Naive thymus-derived CD4-positive, alpha-beta T cell (primary cell): ENCODE measurements at regions not wholly inside any gene's neighbourhood (a gene's known extent, or its start where the extent isn't known, plus 50 kb on each side); places are given as distances from the start of the nearest gene placed in this dataset.

Source experiments
- ATAC-seq: fragments of 150-1000 bp; cut with Tn5 transposase; 2 replicates; pipeline ENCODE4 v1.10.0; 2021; ENCODE audit warnings: mild to moderate bottlenecking, moderate library complexity
- CTCF ChIA-PET: fragments of 350-600 bp; sonication (Branson Sonifier 250); formaldehyde crosslinking; loops from one replicate; lab custom pipeline; 2021; ENCODE audit warnings: antibody characterized with exemption; lab: Charles Lee
- POLR2A ChIA-PET: fragments of 350-600 bp; sonication (Branson Sonifier 250); formaldehyde crosslinking; loops from one replicate; lab custom pipeline; 2021; ENCODE audit warnings: antibody characterized with exemption, inconsistent platforms; lab: Charles Lee
- DNase-seq, 9 donors: peaks; one replicate each; pipeline versions ENCODE4 v3.0.0 to v3.0.0-alpha.2; 2020 to 2022; ENCODE audit warnings: mixed read lengths in 1 of 9
- H3K27ac ChIP-seq: one replicate; pipeline ENCODE4 v1.7.0; 2013; ENCODE audit warnings: mild to moderate bottlenecking, low read depth, low read length, moderate library complexity
- H3K27me3 ChIP-seq, 2 donors: one replicate each; pipeline ENCODE4 v1.7.0; 2013; ENCODE audit warnings: low read length in 2 of 2, mild to moderate bottlenecking in 2 of 2, moderate library complexity in 2 of 2; ENCODE audit not compliant: control insufficient read depth in 2 of 2, insufficient read depth in 2 of 2
- H3K36me3 ChIP-seq, 3 experiments: 1 replicate in 2 of 3; 2 replicates in 1 of 3; pipeline ENCODE4 v1.7.0; 2013; ENCODE audit warnings: low read length in 3 of 3, mild to moderate bottlenecking in 3 of 3, moderate library complexity in 1 of 3; ENCODE audit not compliant: insufficient read depth in 3 of 3, control insufficient read depth in 2 of 3
- H3K4me1 ChIP-seq, 2 donors: one replicate each; pipeline ENCODE4 v1.7.0; 2013; ENCODE audit warnings: low read length in 2 of 2, mild to moderate bottlenecking in 2 of 2, moderate library complexity in 1 of 2; ENCODE audit not compliant: control insufficient read depth in 2 of 2, insufficient read depth in 2 of 2
- H3K4me3 ChIP-seq: 2 replicates; pipeline ENCODE4 v1.7.0; 2013; ENCODE audit warnings: mild to moderate bottlenecking, low read length
- H3K9me3 ChIP-seq, 3 experiments: 1 replicate in 2 of 3; 2 replicates in 1 of 3; pipeline ENCODE4 v1.7.0; 2013; ENCODE audit warnings: low read length in 3 of 3; ENCODE audit not compliant: control insufficient read depth in 2 of 3
- H3K27ac Mint-ChIP-seq, 9 donors: one replicate each; pipeline ENCODE4 v1.8.0; 2020 to 2022; ENCODE audit warnings: mixed read lengths in 9 of 9, mild to moderate bottlenecking in 8 of 9, moderate library complexity in 5 of 9, inconsistent platforms in 2 of 9
- H3K27me3 Mint-ChIP-seq, 5 donors: one replicate each; pipeline ENCODE4 v1.8.0; 2021 to 2022; ENCODE audit warnings: mixed read lengths in 5 of 5, mild to moderate bottlenecking in 1 of 5
- H3K36me3 Mint-ChIP-seq, 5 donors: one replicate each; pipeline ENCODE4 v1.8.0; 2020 to 2022; ENCODE audit warnings: mixed read lengths in 5 of 5, mild to moderate bottlenecking in 3 of 5, inconsistent platforms in 1 of 5
- H3K4me1 Mint-ChIP-seq, 7 donors: one replicate each; pipeline ENCODE4 v1.8.0; 2020 to 2022; ENCODE audit warnings: mixed read lengths in 7 of 7, mild to moderate bottlenecking in 3 of 7, inconsistent platforms in 1 of 7
- H3K4me3 Mint-ChIP-seq, 10 donors: one replicate each; pipeline ENCODE4 v1.8.0; 2020 to 2022; ENCODE audit warnings: mild to moderate bottlenecking in 10 of 10, mixed read lengths in 10 of 10, moderate library complexity in 6 of 10, inconsistent platforms in 2 of 10
- H3K9me3 Mint-ChIP-seq, 11 donors: one replicate each; pipeline ENCODE4 v1.8.0; 2020 to 2022; ENCODE audit warnings: mixed read lengths in 11 of 11, mild to moderate bottlenecking in 4 of 11, inconsistent platforms in 1 of 11, moderate library complexity in 1 of 11
- intact Hi-C, 2 donors: fragments of 100-400 bp; cut with micrococcal nuclease; formaldehyde crosslinking; loops; one replicate each; pipeline ENCODE4 v1.15.1; 2023

DNA sequence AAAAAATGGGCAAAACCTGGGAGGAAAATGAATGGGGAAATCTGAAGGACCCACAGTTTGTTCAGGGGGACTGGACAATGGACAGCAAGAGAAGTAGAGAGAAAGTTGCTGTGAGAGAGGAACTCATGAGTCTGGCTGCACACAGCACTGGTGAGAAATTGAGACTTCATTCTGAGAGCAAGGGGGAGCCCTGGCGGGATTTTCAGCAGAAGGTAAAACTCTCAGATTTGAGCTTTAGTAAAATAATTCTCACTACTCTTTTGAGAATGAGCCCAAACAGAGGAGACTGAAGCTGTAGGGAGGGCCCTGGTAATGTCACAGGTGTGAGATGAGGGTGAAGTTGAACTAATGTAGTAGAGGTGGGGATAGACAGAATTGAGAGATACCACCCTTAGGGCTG lies 438.6 kb downstream of the OMA1 start:
- Mint-ChIP-seq H3K9me3 (peaks cover 0 to 3% (median 0%) of the 10 kb centered on the region in 11 donors), H3K4me3 (no peak overlapping the region), H3K27ac (no peak overlapping the region), H3K36me3 (peaks cover 0 to 4% (median 3%) of the 10 kb centered on the region in 5 donors), H3K4me1 (peaks cover 0 to 7% (median 0%) of the 10 kb centered on the region in 7 donors), H3K27me3 (peaks cover 0 to 17% (median 7%) of the 10 kb centered on the region in 5 donors)
- Histone ChIP-seq H3K36me3 (no peaks in the 10 kb centered on the region), H3K4me3 (no peak overlapping the region), H3K27ac (no peak overlapping the region), H3K9me3 (no peaks in the 10 kb centered on the region), H3K4me1 (no peaks in the 10 kb centered on the region), H3K27me3 (no peaks in the 10 kb centered on the region)
- ChIA-PET CTCF (no interaction called here), POLR2A (no interaction called here)
- intact Hi-C loops: no loop called here
- DNase-seq (no peak), ATAC-seq (no peak)

DNA sequence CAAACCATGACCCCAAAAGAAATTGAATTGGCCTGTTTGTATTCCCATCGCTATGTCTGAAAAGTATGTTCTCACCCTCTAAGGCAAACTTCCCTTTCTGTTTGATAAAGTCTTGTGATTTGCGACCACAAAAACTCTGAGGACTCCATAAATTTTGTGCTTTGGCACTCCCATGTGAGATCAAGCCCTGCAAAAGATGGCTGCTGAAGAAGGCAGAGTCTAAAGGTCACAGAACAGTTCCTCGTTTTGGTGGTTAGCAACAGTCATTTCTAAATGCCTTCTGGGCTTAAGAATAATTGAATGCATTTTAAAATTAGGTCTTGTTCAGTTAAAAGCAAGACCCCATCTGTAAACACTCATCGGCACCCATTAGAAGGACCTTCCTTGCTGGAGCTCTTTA lies 441.6 kb downstream of the OMA1 start:
- Histone ChIP-seq H3K27ac (no peak overlapping the region), H3K9me3 (no peaks in the 10 kb centered on the region), H3K27me3 (no peaks in the 10 kb centered on the region), H3K4me1 (no peaks in the 10 kb centered on the region), H3K4me3 (no peak overlapping the region), H3K36me3 (no peaks in the 10 kb centered on the region)
- intact Hi-C loops: no loop called here
- Mint-ChIP-seq H3K4me3 (no peak overlapping the region), H3K27ac (no peak overlapping the region), H3K27me3 (peaks cover 0 to 7% (median 3%) of the 10 kb centered on the region in 5 donors), H3K9me3 (no peaks in the 10 kb centered on the region), H3K36me3 (no peaks in the 10 kb centered on the region), H3K4me1 (no peaks in the 10 kb centered on the region)
- ATAC-seq (no peak), DNase-seq (no peak)
- ChIA-PET POLR2A (no interaction called here), CTCF (no interaction called here)

GRCh38 chr1:58096714-58097113 lies 449.8 kb downstream of the OMA1 start:
- ChIA-PET CTCF (no interaction called here), POLR2A (no interaction called here)
- Histone ChIP-seq H3K27me3 (no peaks in the 10 kb centered on the region), H3K27ac (no peak overlapping the region), H3K9me3 (no peaks in the 10 kb centered on the region), H3K4me1 (no peaks in the 10 kb centered on the region), H3K36me3 (no peaks in the 10 kb centered on the region), H3K4me3 (no peak overlapping the region)
- Mint-ChIP-seq H3K36me3 (no peaks in the 10 kb centered on the region), H3K9me3 (peaks cover 0 to 2% (median 0%) of the 10 kb centered on the region in 11 donors), H3K27ac (no peak overlapping the region), H3K4me1 (no peaks in the 10 kb centered on the region), H3K27me3 (peaks cover 0 to 4% (median 0%) of the 10 kb centered on the region in 5 donors), H3K4me3 (no peak overlapping the region)
- ATAC-seq (no peak), DNase-seq (no peak)
- intact Hi-C loops: no loop called here

GRCh38 chr1:58095183-58095582 lies 451.3 kb downstream of the OMA1 start:
- Mint-ChIP-seq H3K9me3 (peaks cover 0 to 2% (median 0%) of the 10 kb centered on the region in 11 donors), H3K27ac (no peak overlapping the region), H3K4me3 (no peak overlapping the region), H3K27me3 (peaks cover 0 to 4% (median 2%) of the 10 kb centered on the region in 5 donors), H3K36me3 (no peaks in the 10 kb centered on the region), H3K4me1 (peaks cover 0 to 5% (median 3%) of the 10 kb centered on the region in 7 donors)
- no peak overlapping the region for H3K4me3 ChIP-seq
- POLR2A ChIA-PET: no interaction called here
- no peaks in the 10 kb centered on the region for H3K27me3 ChIP-seq
- no peaks in the 10 kb centered on the region for H3K9me3 ChIP-seq
- no peaks in the 10 kb centered on the region for H3K36me3 ChIP-seq
- CTCF ChIA-PET: no interaction called here
- no peak for DNase-seq
- no peaks in the 10 kb centered on the region for H3K4me1 ChIP-seq
- no peak overlapping the region for H3K27ac ChIP-seq
- intact Hi-C loops: no loop called here
- ATAC-seq: no peak

DNA sequence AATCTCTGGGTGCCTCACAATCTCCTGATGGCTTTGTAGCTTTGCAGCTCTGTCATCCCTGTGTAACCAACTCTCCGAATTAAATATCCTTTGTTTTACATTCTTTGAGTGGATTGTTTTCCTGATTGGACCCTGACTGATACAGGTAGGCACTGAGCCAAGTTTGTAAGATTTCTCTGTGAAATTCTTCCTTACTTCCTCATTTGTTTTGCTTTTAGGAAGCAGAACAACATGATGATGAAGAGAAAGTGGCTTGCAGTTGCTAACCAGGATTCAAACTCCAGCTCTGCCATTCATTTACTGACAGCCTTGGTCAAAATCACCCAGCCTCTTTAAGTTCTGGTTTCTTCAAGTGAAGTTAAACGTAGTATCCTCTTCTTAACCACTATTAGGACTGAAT lies 452.3 kb downstream of the OMA1 start:
- Mint-ChIP-seq H3K27me3 (peaks cover 0 to 4% (median 2%) of the 10 kb centered on the region in 5 donors), H3K4me3 (no peak overlapping the region), H3K36me3 (no peaks in the 10 kb centered on the region), H3K9me3 (peaks cover 0 to 2% (median 0%) of the 10 kb centered on the region in 11 donors), H3K4me1 (peaks cover 0 to 14% (median 8%) of the 10 kb centered on the region in 7 donors), H3K27ac (no peak overlapping the region)
- H3K4me3 ChIP-seq: no peak overlapping the region
- POLR2A ChIA-PET: no interaction called here
- CTCF ChIA-PET: no interaction called here
- ATAC-seq: no peak
- no peaks in the 10 kb centered on the region for H3K36me3 ChIP-seq
- no peak for DNase-seq
- no peak overlapping the region for H3K27ac ChIP-seq
- H3K4me1 ChIP-seq: no peaks in the 10 kb centered on the region
- no peaks in the 10 kb centered on the region for H3K9me3 ChIP-seq
- H3K27me3 ChIP-seq: no peaks in the 10 kb centered on the region
- intact Hi-C loops: no loop called here

DNA sequence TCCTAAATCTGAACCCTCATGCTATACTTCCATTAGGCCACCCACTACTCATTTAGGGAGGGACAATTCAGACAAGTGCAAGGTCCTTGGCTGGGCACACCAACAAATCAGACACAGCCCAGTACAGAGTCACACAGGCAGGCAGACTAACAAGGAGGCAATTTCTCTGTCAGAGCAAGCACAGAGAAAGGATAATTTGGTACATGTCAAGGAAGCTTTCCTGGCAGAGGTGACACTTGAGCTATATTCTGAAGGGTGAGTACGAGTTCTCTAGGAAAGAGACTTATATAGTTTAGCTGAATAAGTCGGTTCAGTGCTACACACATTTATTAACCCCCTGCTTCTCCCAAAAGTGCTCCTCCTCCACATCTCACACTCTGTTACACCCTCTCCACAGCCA lies 455.9 kb downstream of the OMA1 start:
- H3K9me3 Mint-ChIP-seq: peaks cover 0 to 4% (median 0%) of the 10 kb centered on the region in 11 donors
- no peaks in the 10 kb centered on the region for H3K27me3 ChIP-seq
- H3K4me3 ChIP-seq: no peak overlapping the region
- peaks cover 0 to 14% (median 8%) of the 10 kb centered on the region in 7 donors for H3K4me1 Mint-ChIP-seq
- no peak overlapping the region for H3K27ac ChIP-seq
- POLR2A ChIA-PET: no interaction called here
- H3K27me3 Mint-ChIP-seq: peaks cover 2 to 18% (median 12%) of the 10 kb centered on the region in 5 donors
- CTCF ChIA-PET: no interaction called here
- H3K4me1 ChIP-seq: no peaks in the 10 kb centered on the region
- H3K27ac Mint-ChIP-seq: peak overlapping the region in 1 of 9 donors; percentile 28
- no peak for DNase-seq
- H3K36me3 Mint-ChIP-seq: no peaks in the 10 kb centered on the region
- ATAC-seq: no peak
- no peaks in the 10 kb centered on the region for H3K36me3 ChIP-seq
- H3K9me3 ChIP-seq: no peaks in the 10 kb centered on the region
- H3K4me3 Mint-ChIP-seq: no peak overlapping the region
- intact Hi-C loops: no loop called here

DNA sequence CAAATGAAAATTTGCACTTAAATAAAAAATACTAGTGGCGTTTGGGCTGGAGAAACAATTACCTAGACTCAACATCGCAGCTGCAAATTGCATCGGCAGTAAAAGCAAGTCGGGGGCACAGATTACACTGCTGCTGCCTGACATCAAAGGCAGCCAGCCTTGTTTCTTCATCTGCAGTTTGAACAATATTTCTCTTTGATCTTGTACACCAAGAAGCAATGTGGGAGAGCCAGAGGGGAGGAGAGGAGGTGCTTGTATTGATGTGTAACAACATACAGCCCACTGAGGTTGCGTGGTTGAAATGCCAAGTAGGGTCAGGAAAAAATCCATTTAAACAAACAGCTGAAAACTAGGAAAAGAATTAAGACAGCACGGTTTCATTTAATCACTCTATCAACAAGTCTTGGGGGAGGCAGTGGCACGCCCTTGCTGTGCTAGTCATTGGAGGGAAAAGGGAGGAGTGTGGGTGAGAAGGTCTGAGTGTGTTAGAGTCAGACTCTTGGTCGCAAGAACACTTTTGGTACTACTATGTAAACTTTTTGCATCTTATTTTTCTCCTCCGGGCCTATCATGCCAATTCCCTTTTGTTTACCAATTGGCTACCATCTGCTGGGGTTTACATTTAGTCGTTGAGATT lies 456.5 kb downstream of the OMA1 start:
- Histone ChIP-seq H3K27ac (no peak overlapping the region), H3K36me3 (no peaks in the 10 kb centered on the region), H3K4me1 (no peaks in the 10 kb centered on the region), H3K4me3 (no peak overlapping the region), H3K9me3 (no peaks in the 10 kb centered on the region), H3K27me3 (no peaks in the 10 kb centered on the region)
- DNase-seq (peak in 3 of 9 donors; percentile 2 to 10 (median 7)), ATAC-seq (no peak)
- H3K36me3 Mint-ChIP-seq: no peaks in the 10 kb centered on the region
- intact Hi-C loops: no loop called here
- ChIA-PET CTCF (no interaction called here), POLR2A (no interaction called here)
- peaks cover 2 to 18% (median 12%) of the 10 kb centered on the region in 5 donors for H3K27me3 Mint-ChIP-seq
- H3K4me3 Mint-ChIP-seq: peak overlapping the region in 2 of 10 donors; percentile 42 to 55
- peaks cover 0 to 4% (median 0%) of the 10 kb centered on the region in 11 donors for H3K9me3 Mint-ChIP-seq
- peaks cover 0 to 14% (median 8%) of the 10 kb centered on the region in 7 donors for H3K4me1 Mint-ChIP-seq
- H3K27ac Mint-ChIP-seq: peak overlapping the region in 1 of 9 donors; percentile 8
